ENCODE measurements at regions not wholly inside any gene's neighbourhood (a gene's known extent, or its start where the extent isn't known, plus 50 kb on each side); places are given as distances from the start of the nearest gene placed in this dataset.

- TF ChIP-seq CTCF (IDR thresholded peaks at IDR 0.05) = no peak
- TF ChIP-seq POLR2A (IDR thresholded peaks at IDR 0.05) = no peak
Observed at GRCh38 chr13:29702912-29703351, 107.4 kb upstream of the SLC7A1 start.

Measured in lower leg skin (tissue), 3 donors.